ENCODE measurements at regions not wholly inside any gene's neighbourhood (a gene's known extent, or its start where the extent isn't known, plus 50 kb on each side); places are given as distances from the start of the nearest gene placed in this dataset.

DNA sequence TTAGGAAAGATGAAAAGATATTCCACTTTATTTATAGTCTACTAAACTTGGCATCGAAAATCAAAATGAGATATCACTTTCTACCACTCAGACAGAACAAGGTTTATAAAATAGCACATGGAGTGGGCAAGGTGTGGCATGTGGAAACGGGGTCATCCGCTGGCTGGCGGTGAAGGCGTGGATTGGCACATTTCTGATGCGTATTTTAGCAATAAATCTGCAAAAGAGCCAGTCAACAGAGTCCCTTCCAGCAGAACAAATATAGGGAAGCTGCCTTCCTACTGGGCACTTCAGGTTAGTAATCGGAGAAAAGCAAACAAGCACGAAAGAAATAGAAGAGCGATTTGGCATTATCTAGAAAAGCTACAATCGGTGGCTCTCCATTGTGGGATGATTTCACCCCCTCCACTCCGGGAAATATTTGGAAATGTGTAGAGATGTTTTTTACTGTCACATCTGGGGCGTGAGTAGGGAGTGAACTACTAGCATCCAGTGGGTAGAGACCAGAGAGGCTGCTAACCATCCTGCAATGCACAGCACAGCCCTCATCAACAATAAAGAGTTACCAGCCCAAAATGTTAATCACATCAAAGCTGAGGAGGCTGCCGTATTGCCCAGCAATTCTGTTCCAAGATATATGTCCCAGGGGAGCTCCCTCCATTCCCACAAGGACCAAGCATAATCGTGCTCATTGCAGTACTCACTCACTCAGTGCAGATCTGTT is 116.1 kb upstream of the PEG3 start:
- Histone ChIP-seq H3K9me3 (peaks cover 0 to 4% (median 0%) of the 10 kb centered on the region in 4 donors), H3K4me3 (no peak overlapping the region), H3K4me1 (no peaks in the 10 kb centered on the region), H3K27me3 (no peaks in the 10 kb centered on the region), H3K36me3 (no peaks in the 10 kb centered on the region), H3K27ac (no peak overlapping the region)
- no peak for DNase-seq
- TF ChIP-seq, protein P1, sequence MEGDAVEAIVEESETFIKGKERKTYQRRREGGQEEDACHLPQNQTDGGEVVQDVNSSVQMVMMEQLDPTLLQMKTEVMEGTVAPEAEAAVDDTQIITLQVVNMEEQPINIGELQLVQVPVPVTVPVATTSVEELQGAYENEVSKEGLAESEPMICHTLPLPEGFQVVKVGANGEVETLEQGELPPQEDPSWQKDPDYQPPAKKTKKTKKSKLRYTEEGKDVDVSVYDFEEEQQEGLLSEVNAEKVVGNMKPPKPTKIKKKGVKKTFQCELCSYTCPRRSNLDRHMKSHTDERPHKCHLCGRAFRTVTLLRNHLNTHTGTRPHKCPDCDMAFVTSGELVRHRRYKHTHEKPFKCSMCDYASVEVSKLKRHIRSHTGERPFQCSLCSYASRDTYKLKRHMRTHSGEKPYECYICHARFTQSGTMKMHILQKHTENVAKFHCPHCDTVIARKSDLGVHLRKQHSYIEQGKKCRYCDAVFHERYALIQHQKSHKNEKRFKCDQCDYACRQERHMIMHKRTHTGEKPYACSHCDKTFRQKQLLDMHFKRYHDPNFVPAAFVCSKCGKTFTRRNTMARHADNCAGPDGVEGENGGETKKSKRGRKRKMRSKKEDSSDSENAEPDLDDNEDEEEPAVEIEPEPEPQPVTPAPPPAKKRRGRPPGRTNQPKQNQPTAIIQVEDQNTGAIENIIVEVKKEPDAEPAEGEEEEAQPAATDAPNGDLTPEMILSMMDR (IDR thresholded peaks at IDR 0.05), result no peak
- no peak for TF ChIP-seq POLR2A (IDR thresholded peaks at IDR 0.05)

DNA sequence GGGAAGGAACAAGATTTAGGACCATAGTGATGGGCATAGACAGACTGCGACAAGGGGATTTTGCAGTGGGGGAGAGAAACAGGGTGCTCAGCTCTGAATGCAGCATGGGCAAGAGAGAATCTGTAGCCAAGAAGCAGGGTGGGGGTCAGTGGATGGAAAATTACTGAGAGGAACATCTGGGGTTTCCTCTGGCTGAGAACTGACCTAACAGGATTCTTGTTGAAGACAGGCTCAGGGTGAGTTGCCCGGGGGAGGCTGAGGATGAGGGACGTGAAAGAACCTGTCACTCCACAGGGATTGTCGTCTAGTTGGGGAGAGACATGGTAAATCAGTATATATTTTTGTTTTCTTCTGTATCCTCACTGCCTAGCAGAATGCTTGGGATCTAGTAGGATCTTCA is 118.7 kb upstream of the PEG3 start:
- H3K4me1 ChIP-seq, result no peaks in the 10 kb centered on the region
- H3K36me3 ChIP-seq, result no peaks in the 10 kb centered on the region
- TF ChIP-seq, protein P1 (IDR thresholded peaks at IDR 0.05), result no peak
- TF ChIP-seq POLR2A (IDR thresholded peaks at IDR 0.05), result no peak
- no peak overlapping the region for H3K27ac ChIP-seq
- H3K4me3 ChIP-seq, result no peak overlapping the region
- H3K9me3 ChIP-seq, result peaks cover 0 to 4% (median 0%) of the 10 kb centered on the region in 4 donors
- no peaks in the 10 kb centered on the region for H3K27me3 ChIP-seq
- no peak for DNase-seq

DNA sequence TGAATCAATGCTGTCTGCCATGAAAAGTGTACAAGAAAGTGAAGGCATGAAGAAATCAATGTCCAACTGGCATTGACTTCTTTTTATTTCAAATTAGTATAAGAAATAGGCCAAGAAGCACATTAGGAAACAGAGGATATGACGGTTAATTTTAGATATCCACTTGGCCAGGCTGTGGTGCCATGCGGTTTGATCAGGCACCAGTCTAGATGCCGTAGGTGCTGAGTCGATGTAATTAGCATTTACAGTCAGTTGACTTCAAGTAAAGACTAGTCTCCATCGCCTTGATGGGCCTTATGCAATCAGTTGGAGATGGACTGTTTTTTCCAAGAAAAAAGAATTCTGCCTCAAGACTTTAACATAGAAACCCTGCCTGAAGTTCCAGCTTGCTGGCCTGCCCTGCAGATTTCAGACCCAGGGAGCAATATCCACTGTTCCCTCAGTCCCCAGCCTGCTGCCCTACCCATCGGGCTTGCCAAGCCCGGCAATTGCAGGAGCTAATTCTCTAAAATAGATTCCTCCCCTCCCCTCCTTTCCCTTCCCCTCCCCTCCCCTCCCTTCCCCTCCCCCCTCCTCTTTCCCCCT is 120.5 kb upstream of the PEG3 start:
- Histone ChIP-seq H3K36me3 (no peaks in the 10 kb centered on the region), H3K27me3 (no peaks in the 10 kb centered on the region), H3K9me3 (no peaks in the 10 kb centered on the region), H3K4me1 (no peaks in the 10 kb centered on the region), H3K27ac (no peak overlapping the region), H3K4me3 (no peak overlapping the region)
- DNase-seq, result no peak
- TF ChIP-seq POLR2A (IDR thresholded peaks at IDR 0.05), result no peak
- TF ChIP-seq, protein P1 (IDR thresholded peaks at IDR 0.05), result no peak

DNA sequence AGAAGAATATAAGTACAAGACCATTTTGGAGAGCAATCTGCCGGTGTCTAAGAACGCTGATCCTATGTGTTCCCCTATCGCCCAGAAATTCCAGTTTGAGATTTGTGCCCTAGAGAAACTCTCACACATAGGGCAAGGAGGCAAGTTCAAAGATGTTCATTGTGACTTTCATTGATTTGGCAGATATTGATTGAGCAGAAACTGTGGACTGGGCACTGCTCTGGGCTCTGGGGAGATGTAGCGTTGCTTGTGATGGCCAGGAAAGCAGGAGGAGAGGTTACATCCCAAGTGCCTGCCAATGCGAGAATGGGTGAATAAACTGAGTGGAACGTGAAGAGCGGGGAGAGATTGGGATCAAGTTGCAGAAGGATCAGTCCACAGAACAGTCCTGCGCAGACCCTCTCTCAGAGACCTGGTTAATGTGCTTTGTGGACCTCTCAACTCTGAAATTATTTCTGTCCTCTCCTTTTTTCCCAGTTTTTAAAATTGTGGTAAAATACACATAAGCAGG is 123.9 kb upstream of the PEG3 start:
- Histone ChIP-seq H3K4me1 (no peaks in the 10 kb centered on the region), H3K36me3 (no peaks in the 10 kb centered on the region), H3K27me3 (no peaks in the 10 kb centered on the region), H3K9me3 (no peaks in the 10 kb centered on the region), H3K27ac (no peak overlapping the region), H3K4me3 (no peak overlapping the region)
- no peak for DNase-seq
- TF ChIP-seq, protein P1 (IDR thresholded peaks at IDR 0.05), result no peak
- TF ChIP-seq POLR2A (IDR thresholded peaks at IDR 0.05), result no peak

DNA sequence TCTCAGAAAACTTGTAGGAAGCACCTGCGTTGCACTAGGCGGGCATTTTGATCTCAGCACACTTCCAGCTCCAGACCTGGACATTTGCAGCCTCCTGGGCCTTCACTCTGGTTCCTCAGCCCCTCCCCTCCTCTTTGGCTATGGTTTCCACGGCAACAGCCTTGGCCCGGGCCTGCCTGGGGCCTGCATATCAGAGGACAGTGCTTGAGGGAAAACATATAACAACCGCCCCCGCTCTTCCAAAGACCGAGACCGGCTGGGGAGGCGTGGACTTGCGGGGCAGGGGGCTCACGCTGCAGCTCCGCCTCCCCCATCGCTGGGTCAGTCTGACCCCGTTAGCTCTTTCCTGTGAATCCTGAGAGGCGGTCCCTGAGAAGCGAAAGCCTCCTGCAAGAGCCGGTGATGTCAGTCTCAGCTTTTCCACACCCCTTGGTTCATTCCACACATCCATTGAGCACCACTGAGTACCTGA is 125.7 kb upstream of the PEG3 start:
- no peaks in the 10 kb centered on the region for H3K27me3 ChIP-seq
- no peak overlapping the region for H3K4me3 ChIP-seq
- TF ChIP-seq, protein P1 (IDR thresholded peaks at IDR 0.05), result no peak
- no peak for TF ChIP-seq POLR2A (IDR thresholded peaks at IDR 0.05)
- DNase-seq, result no peak
- no peaks in the 10 kb centered on the region for H3K4me1 ChIP-seq
- no peak overlapping the region for H3K27ac ChIP-seq
- no peaks in the 10 kb centered on the region for H3K9me3 ChIP-seq
- H3K36me3 ChIP-seq, result no peaks in the 10 kb centered on the region

Data from Peyer's patch (tissue), 4 donors.